BJ (cell line): ENCODE measurements at regions not wholly inside any gene's neighbourhood (a gene's known extent, or its start where the extent isn't known, plus 50 kb on each side); places are given as distances from the start of the nearest gene placed in this dataset.
A peak's percentile ranks its signal among the peaks of the same experiment; 100 is the strongest.
"Not testable (repeated sequence)": the region's sequence is repeated elsewhere in the genome, so short reads cannot be mapped to it uniquely, and the experiment has no call there.

ENCODE experiments used
- CTCF ChIA-PET: fragments of 350-600 bp; formaldehyde crosslinking; extraction: SDS; loops from one replicate; lab custom pipeline; 2021; ENCODE audit warnings: antibody characterized with exemption, inconsistent platforms; lab: Yijun Ruan, JAX
- POLR2A ChIA-PET: fragments of 300-600 bp; sonication (Branson Sonifier 250); formaldehyde crosslinking; extraction: SDS; loops from one replicate; lab custom pipeline; 2021; ENCODE audit warnings: antibody characterized with exemption; lab: Charles Lee
- DNase-seq: peaks from one replicate; pipeline ENCODE4 v3.0.0-alpha.2; 2011; ENCODE audit warnings: low read depth
- H3K27me3 ChIP-seq: 2 replicates; pipeline ENCODE4 v1.6.0; 2011; ENCODE audit warnings: low read length; ENCODE audit not compliant: control insufficient read depth, insufficient read depth
- H3K36me3 ChIP-seq: 2 replicates; pipeline ENCODE4 v1.5.1; 2011; ENCODE audit warnings: low read length; ENCODE audit not compliant: control insufficient read depth, insufficient read depth
- H3K4me3 ChIP-seq: 2 replicates; pipeline ENCODE4 v1.5.1; 2011; ENCODE audit warnings: low read depth, mild to moderate bottlenecking, control low read depth, low read length
- TF ChIP-seq, protein P1 (sequence below): IDR thresholded peaks from 2 replicates; pipeline ENCODE4 v1.5.1; 2011; ENCODE audit warnings: low read depth, mild to moderate bottlenecking, control low read depth, inconsistent platforms, low read length, moderate library complexity; ENCODE audit not compliant: insufficient read depth

DNA sequence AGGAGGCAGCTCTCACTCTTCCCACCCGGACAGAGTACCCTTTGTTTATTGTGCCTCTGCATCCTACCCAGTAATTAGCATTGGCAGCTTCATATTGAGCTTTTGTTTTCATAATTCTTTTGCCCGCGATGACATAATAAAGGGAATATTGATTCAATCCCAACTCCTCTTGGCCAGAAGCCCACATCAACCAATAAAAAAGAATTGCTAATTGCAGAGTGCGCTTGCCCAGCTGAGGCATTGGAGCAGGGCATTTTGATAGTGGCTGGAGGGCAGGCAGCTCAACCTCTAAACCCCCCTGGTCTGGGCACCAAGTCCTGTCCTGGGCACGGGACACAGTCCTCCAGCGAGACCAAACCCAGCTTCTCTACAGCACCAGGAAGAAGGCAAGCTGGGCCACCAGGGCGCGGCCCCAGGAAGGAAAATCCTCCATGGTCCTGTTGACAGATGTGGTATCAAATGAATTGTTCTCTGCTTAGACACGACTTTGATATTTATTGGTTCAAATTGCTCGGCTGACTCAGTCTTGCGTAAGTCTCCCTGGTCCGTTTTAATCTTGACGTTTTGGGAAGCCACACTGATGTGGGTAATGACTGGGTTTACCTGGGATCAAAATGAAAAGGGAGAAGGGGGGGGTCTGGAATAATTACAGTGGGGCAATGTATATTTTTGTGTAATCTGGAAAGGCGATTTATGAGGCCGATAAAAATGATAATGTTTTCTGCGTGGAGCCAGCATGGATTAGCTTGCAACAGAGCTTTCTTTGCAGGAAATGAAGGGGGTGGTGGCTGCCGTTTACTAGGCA lies 220.7 kb upstream of the MSX2 start:
- Histone ChIP-seq H3K27me3 (no peaks in the 10 kb centered on the region; the same call in 1 of the 2 replicates), H3K4me3 (no peak overlapping the region), H3K36me3 (no peaks in the 10 kb centered on the region)
- TF ChIP-seq, protein P1, sequence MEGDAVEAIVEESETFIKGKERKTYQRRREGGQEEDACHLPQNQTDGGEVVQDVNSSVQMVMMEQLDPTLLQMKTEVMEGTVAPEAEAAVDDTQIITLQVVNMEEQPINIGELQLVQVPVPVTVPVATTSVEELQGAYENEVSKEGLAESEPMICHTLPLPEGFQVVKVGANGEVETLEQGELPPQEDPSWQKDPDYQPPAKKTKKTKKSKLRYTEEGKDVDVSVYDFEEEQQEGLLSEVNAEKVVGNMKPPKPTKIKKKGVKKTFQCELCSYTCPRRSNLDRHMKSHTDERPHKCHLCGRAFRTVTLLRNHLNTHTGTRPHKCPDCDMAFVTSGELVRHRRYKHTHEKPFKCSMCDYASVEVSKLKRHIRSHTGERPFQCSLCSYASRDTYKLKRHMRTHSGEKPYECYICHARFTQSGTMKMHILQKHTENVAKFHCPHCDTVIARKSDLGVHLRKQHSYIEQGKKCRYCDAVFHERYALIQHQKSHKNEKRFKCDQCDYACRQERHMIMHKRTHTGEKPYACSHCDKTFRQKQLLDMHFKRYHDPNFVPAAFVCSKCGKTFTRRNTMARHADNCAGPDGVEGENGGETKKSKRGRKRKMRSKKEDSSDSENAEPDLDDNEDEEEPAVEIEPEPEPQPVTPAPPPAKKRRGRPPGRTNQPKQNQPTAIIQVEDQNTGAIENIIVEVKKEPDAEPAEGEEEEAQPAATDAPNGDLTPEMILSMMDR, result no peak
- ChIA-PET CTCF (no interaction called here), POLR2A (no interaction called here)
- DNase-seq, result peak; percentile 68

DNA sequence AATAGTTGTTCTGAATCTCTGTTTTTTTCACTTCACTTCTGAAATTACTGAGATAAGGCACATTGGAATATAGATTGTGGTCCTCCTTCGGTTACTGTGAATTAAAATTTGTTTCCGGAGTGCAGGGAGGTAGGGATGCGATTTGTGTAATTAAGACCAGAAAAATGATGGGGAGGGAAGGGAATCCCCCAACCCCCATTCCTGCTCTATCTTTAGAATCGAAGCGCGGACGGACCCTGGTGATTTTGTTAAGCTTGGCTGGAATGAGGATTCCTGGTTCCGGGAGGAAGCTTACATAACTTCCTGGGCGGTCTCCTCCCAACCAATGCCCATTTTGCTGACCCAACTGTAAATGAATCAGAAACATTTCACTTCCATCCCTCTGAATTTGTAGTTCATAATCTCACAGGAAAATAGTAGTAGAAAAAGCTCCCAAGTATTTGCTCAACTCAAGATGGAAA lies 220.1 kb upstream of the MSX2 start:
- TF ChIP-seq, protein P1, result no peak

DNA sequence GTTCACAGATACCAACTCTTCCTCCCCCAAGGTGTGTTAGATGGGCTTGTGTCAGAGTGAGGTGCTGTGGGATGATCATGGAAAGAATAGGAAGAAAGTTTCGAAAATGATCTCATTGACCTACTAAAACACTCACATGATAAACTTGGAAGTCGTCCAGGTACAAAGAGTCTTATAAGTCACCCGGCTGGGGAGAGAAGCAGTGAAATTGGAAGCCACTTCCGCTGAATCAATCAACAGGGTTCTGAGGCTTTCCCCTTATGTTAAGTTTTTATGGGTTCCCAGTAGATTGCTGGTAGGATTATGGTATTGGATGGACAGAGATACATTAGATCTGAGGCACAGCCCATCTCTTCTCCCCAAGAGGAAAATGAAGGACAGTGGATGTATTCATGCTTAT lies 218.8 kb upstream of the MSX2 start:
- Histone ChIP-seq H3K27me3 (no peaks in the 10 kb centered on the region; the same call in 1 of the 2 replicates), H3K36me3 (no peaks in the 10 kb centered on the region), H3K4me3 (no peak overlapping the region)
- ChIA-PET POLR2A (no interaction called here), CTCF (no interaction called here)
- TF ChIP-seq, protein P1, result no peak
- DNase-seq, result peak; percentile 17

More for the DNA sequence above, 220.1 kb upstream of the MSX2 start:
- no peak for DNase-seq
- ChIA-PET POLR2A (no interaction called here), CTCF (no interaction called here)
- Histone ChIP-seq H3K36me3 (no peaks in the 10 kb centered on the region), H3K4me3 (no peak overlapping the region), H3K27me3 (no peaks in the 10 kb centered on the region; the same call in 1 of the 2 replicates)

DNA sequence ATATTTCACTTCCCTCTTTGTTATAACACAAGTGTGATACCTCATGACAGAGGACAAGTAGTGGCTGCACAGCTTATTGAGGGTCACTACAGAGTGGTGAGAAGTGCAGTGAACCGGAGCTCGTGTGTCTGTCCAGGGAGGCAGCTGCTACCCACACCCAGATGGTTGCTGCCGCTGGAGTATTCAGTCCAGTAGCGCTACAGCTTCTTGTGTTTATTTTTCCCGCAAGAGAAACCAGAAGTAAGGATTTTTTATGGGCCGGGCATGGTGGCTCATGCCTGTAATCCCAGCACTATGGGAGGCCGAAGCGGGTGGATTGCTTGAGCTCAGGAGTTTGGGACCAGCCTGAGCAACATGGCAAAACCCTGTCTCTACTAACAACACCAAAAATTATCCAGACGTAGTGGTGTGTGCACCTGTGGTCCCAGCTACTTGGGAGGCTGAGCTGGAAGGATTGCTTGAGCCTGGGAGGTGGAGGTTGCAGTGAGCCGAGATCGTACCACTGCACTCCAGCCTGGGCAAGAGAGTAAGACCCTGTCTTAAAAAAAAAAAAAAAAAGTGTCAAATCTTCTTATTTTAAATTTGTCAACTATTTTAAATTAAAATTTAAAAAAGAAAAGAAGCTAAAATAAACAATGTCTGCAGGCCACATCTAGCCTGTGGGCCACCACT lies 213.5 kb upstream of the MSX2 start:
- CTCF ChIA-PET, result interaction anchor here (0.7 kb wide), 1 partner anchor 62 kb away, joined by 3 read pairs; no protein-coding TSS in a partner anchor
- H3K27me3 ChIP-seq, H3K4me3 ChIP-seq, DNase-seq, H3K36me3 ChIP-seq, POLR2A ChIA-PET: not testable (repeated sequence)

DNA sequence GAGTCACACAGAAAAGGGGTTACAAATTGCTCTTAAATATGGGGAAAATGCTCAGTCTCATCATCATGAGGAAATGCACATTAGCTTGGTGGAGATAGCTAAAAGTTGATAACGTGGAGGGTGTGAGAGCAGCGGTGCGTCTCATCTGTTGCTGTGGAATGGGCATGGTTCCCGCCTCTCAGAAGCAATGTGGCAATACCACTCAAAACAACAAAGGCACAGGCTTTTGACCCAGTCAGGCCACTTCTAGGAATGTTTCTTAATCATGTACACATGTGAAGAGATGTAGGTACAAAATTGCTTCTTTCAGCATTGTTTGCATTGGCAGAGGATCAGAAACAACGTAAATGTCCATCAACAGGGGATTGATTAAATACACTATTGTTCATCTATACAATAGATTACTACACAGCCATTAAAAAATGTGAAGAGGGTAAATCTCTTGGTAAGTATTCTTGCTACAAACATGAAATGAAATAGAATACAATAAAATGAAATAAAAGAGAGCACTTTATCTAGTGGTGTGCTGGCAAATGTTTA lies 212.6 kb upstream of the MSX2 start:
- H3K4me3 ChIP-seq, result no peak overlapping the region
- CTCF ChIA-PET, result interaction anchor here (0.7 kb wide), 1 partner anchor 61 kb away, joined by 3 read pairs; no protein-coding TSS in a partner anchor
- H3K36me3 ChIP-seq, result no peaks in the 10 kb centered on the region
- H3K27me3 ChIP-seq, result no peaks in the 10 kb centered on the region; the same call in 1 of the 2 replicates
- TF ChIP-seq, protein P1, result no peak
- POLR2A ChIA-PET, result no interaction called here
- no peak for DNase-seq
